ENCODE measurements at regions not wholly inside any gene's neighbourhood (a gene's known extent, or its start where the extent isn't known, plus 50 kb on each side); places are given as distances from the start of the nearest gene placed in this dataset.
A peak's percentile ranks its signal among the peaks of the same experiment; 100 is the strongest.
"Not testable (repeated sequence)": the region's sequence is repeated elsewhere in the genome, so short reads cannot be mapped to it uniquely, and the experiment has no call there.

GRCh38 chr6:26234421-26235301 lies 130.3 kb upstream of the BTN3A2 start:
- ATAC-seq: peak; percentile 78 to 80

GRCh38 chr6:26235302-26235670 lies 129.7 kb upstream of the BTN3A2 start:
- ATAC-seq: no peak

DNA sequence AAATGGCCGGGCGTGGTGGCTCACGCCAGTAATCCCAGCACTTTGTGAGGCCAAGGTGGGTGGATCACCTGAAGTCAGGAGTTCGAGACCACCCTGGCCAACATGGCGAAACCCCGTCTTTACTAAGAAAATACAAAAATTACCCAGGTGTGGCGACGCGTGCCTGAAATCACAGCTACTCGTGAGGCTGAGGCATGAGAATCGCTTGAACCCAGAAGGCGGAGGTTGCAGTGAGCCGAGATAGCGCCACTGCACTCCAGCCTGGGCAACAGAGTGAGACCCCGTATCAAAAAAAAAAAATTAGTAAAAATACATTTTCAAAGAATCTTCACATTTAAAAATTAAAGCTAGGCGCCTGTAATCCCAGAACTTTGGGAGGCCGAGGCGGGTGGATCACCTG lies 125.6 kb upstream of the BTN3A2 start:
- not testable (repeated sequence) for ATAC-seq

DNA sequence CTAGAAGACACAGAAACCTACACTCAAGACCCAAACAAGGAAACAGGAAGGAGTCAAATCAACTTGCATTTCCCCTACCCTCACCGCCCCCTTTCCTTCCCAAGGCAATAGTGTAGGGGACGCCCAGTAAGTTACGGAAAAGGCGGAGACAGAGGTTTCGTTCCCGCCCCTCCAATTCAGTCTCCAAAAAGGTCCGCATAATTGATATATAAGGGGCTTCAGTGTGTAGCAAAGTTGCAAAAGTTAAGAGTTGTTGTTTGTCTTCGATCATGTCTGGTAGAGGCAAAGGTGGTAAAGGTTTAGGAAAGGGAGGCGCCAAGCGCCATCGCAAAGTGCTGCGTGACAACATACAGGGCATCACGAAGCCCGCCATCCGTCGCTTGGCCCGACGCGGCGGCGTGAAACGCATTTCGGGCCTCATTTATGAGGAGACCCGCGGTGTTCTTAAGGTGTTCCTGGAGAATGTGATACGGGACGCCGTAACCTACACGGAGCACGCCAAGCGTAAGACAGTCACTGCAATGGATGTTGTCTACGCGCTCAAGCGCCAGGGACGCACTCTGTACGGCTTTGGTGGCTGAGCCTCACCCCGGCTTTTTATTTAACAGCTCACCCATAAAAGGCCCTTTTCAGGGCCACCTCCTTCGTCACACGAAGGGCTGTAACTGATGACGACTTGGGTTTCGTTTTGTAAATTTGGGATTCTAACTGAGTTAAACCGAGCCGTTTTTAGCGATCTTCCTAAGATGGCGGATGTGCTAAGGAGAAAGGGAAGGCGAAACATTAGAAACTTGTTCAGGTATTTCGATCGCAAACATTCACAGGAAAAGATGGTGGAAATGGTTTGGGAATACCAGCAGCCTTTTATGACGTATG lies 124.6 kb upstream of the BTN3A2 start:
- peak; percentile 72 to 80 for ATAC-seq

DNA sequence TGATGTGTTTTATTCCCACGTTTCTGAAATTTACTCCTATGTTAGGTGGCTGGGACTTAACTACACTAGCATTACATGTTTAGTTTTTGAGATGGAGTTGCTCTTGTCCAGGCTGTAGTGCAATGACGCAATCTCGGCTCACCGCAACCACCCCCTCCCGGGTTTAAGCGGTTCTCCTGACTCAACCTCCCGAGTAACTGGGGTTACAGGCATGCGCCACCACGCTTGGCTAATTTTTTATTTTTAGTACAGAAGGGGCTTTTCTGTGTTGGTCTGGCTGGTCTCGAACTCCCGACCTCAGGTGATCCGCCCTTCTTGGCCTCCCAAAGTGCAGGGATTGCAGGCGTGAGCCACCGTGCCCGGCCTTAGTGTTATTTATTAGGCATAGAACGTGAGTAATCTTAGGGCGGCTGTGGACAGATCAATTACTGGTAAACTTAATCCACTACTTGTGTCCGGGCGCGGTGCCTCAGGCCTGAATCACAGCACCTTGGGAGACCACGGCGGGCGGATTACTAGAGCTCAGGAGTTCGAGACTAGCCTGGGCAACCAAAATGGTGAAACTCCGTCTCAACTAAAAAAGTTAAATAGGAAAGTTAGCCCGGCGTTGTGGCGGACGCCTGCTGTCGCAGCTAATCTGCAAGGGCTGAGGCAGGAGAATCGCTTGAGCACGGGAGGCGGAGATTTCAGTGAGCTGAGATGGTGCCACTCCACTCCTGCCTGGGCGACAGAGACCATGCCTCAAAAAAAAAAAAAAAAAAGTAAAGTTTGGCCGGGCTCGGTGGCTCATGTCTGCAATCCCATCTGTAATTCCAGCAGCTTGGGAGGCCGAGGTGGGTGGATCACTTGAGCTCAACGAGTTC lies 123.7 kb upstream of the BTN3A2 start:
- peak; percentile 12 to 25 for ATAC-seq

DNA sequence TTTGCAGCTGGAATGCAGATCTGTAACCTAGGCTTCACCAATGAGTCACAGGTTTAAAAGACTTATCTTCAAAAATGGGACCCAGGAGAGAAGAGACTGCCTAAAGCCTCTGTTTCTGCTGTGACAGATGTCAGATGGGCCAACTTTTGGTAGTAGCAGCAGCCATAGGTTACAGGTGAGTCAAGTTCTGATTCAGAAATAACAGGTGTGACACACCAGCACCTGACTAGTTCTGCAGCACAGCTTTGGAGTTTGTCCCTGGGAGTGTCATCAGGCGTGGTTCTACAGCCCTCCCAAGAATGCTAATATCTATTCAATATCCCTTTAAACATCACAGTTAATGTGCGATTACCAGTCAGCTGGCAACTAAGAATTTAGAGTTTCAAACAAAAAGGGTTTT lies 121.9 kb upstream of the BTN3A2 start:
- ATAC-seq: no peak

GRCh38 chr6:26243752-26244151 lies 121.2 kb upstream of the BTN3A2 start:
- ATAC-seq: no peak

GRCh38 chr6:26246058-26246457 lies 118.9 kb upstream of the BTN3A2 start:
- no peak for ATAC-seq

DNA sequence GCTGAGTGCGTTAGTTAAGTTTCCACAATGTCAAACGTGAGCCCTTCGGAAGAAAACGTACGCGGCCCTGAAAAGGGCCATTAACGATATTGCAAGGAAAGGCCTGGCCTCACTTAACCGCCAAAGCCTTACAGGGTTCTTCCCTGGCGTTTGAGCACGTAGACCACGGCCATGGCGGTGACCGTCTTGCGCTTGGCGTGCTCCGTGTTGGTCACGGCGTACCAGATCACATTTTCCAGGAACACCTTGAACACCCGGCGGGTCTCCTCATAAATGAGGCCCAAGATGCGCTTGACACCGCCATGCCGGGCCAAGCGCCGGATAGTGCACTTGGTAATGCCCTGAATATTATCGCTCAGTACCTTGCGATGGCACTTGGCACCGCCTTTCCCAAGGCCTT lies 118.4 kb upstream of the BTN3A2 start:
- ATAC-seq: no peak

DNA sequence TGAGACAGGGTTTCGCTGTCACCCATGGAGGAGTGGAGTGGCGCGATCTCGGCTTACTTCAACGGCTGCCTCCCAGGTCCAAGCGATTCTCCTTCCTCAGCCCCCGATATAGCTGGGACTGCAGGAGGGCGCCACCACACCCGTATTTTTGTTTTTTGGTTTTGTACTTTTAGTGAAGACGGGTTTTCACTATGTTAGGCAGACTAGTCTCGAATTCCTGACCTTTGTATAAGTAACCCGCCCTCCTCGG lies 115.4 kb upstream of the BTN3A2 start:
- ATAC-seq: peak; percentile 15 to 20

- peak; percentile 64 to 65 for ATAC-seq
Measured at GRCh38 chr6:26249957-26250697, 114.9 kb upstream of the BTN3A2 start.

DNA sequence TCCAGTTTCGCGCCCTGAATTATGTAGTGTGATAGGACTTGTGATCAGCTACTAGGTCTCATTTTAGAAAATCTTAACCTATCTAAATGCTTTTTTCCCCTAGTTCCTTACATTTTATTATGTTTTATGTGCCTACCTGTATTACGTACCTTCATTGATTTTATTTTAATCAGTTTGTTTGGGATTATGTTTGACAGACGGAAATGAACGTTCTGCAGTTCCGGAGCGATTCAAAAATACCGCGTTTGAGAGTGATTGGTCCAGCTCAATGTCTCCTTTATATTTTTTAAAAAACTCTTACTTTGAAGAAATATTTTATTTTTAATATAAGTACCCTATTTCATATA lies 114.3 kb upstream of the BTN3A2 start:
- ATAC-seq: no peak

GRCh38 chr6:26251354-26252076 lies 113.5 kb upstream of the BTN3A2 start:
- ATAC-seq: peak; percentile 55 to 57

- no peak for ATAC-seq
Measured at GRCh38 chr6:26252077-26252472, 112.9 kb upstream of the BTN3A2 start.

- ATAC-seq: no peak
Measured at GRCh38 chr6:26254724-26255123, 110.3 kb upstream of the BTN3A2 start.

GRCh38 chr6:26257272-26257671 lies 107.7 kb upstream of the BTN3A2 start:
- ATAC-seq: no peak

GRCh38 chr6:26258212-26258977 lies 106.6 kb upstream of the BTN3A2 start:
- ATAC-seq: no peak

GRCh38 chr6:26260110-26260637 lies 104.8 kb upstream of the BTN3A2 start:
- ATAC-seq: no peak

DNA sequence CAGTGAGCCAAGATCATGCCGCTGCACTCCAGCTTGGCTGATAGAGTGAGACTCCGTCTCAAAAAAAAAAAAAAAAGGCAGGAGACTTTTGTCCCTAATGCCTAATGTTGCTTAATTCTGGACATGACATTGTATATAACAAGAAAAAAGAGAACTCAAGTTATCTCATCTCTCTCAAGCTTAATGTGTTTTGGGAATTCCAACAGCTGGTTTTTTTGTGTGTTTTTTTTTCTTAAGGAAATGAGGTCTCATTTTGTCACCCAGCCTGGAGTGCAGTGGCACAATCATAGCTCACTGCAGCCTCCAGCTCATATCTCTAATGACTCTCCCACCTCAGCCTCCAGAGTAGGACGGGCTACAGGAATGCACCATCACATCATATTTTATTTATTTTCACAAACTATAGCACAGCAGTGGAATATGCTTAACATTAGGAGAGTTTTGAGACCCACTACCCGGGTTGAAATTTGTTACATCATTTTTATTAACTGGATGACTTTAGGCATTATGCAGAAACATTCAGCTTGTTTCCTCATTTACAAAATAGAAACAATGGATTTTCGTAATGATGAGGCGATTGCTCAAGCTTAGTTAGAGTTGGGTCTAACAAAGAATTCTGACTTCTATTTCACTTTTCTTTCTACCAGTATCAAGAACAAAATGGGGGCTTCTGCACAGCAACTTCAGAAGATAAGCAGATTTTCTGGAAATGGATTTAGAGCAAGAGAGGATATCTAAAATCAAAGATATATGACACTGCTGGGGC lies 104.1 kb upstream of the BTN3A2 start:
- ATAC-seq: no peak

DNA sequence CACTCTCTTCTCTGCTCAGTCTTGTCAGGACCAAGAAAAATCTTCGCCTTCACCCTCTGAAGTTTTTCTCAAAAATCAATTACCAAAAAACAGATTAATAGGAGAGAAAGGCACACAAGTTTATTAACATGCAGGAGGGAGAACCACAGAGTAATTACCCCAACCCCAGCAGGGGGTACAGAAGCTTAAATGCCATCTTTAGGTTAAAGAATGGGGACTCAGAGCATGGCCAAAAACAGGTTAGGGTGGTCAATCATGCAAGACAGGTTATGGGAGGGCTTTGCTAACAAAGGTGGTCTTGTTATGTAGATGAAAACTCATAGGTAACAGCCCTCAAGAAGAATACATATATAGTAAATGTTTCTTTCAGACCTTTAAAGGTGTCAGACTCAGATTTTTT lies 100.5 kb upstream of the BTN3A2 start:
- no peak for ATAC-seq

All from activated CD4-positive, CD25-positive, alpha-beta regulatory T cell treated with anti-CD3 and anti-CD28 coated beads, Interleukin-2, amount 50 U/mL, for 24 hours (primary cell).